Left lung (tissue), 4 donors: ENCODE measurements at regions not wholly inside any gene's neighbourhood (a gene's known extent, or its start where the extent isn't known, plus 50 kb on each side); places are given as distances from the start of the nearest gene placed in this dataset.

Experiments
- ATAC-seq: fragments of 200-7000 bp; cut with Tn5 transposase; one replicate; pipeline ENCODE4 v1.9.1; 2020; ENCODE audit warnings: moderate library complexity
- DNase-seq, 4 donors: peaks; one replicate each; pipeline ENCODE4 v3.0.0-alpha.2; 2013 to 2020
- H3K27ac ChIP-seq, 2 donors: fragments of 200-600 bp; sonication (generic) in 1 of 2; one replicate each; pipeline versions ENCODE4 v1.5.0 to v1.8.0; 2020 to 2021
- H3K27me3 ChIP-seq, 2 donors: fragments of 200-600 bp; sonication (generic) in 1 of 2; one replicate each; pipeline versions ENCODE4 v1.5.0 to v1.8.0; 2020 to 2021
- H3K36me3 ChIP-seq, 2 donors: fragments of 200-600 bp; sonication (generic) in 1 of 2; one replicate each; pipeline versions ENCODE4 v1.5.0 to v1.8.0; 2020 to 2021
- H3K4me1 ChIP-seq, 2 donors: fragments of 200-600 bp; one replicate each; pipeline ENCODE4 v1.8.0; 2021
- H3K4me3 ChIP-seq, 2 donors: fragments of 200-600 bp; sonication (generic) in 1 of 2; one replicate each; pipeline versions ENCODE4 v1.5.0 to v1.8.0; 2020 to 2021; ENCODE audit warnings: mild to moderate bottlenecking in 1 of 2
- H3K9me3 ChIP-seq, 2 donors: fragments of 200-600 bp; sonication (generic) in 1 of 2; one replicate each; pipeline versions ENCODE4 v1.5.0 to v1.8.0; 2020 to 2021
- CTCF ChIP-seq, 2 donors: fragments of 200-600 bp; sonication (generic) in 1 of 2; IDR thresholded peaks; one replicate each; pipeline versions ENCODE4 v1.5.0 to v1.8.0; 2021; ENCODE audit warnings: antibody characterized with exemption in 2 of 2
- intact Hi-C, 2 donors: fragments of 100-400 bp; cut with DNase I; formaldehyde crosslinking; loops; one replicate each; pipeline versions ENCODE4 v1.11.2 to v1.14.2; 2022
- donor health status: DM: no; HTN: yes; CAD: no.
- donor health status: DM: no; HTN: no; CAD: no.

- ATAC-seq (no peak), DNase-seq (no peak)
- no peaks in the 10 kb centered on the region for H3K36me3 ChIP-seq
- H3K4me1 ChIP-seq, result no peaks in the 10 kb centered on the region
- no peak for TF ChIP-seq CTCF (IDR thresholded peaks at IDR 0.05)
- H3K27ac ChIP-seq, result no peak overlapping the region
- peaks cover 0 to 6% of the 10 kb centered on the region in 2 donors for H3K27me3 ChIP-seq
- no peaks in the 10 kb centered on the region for H3K9me3 ChIP-seq
- H3K4me3 ChIP-seq, result no peak overlapping the region
- intact Hi-C loops, result no loop called here
These were observed 54.8 kb upstream of the EXOC4 start for GRCh38 chr7:133197972-133198544.

GRCh38 chr7:133199831-133200230 lies 53.0 kb upstream of the EXOC4 start:
- TF ChIP-seq CTCF (IDR thresholded peaks at IDR 0.05), result no peak
- no peaks in the 10 kb centered on the region for H3K36me3 ChIP-seq
- ATAC-seq, result no peak
- peaks cover 0 to 6% of the 10 kb centered on the region in 2 donors for H3K27me3 ChIP-seq
- no peak for DNase-seq
- no peak overlapping the region for H3K4me3 ChIP-seq
- intact Hi-C loops, result no loop called here
- no peaks in the 10 kb centered on the region for H3K4me1 ChIP-seq
- H3K9me3 ChIP-seq, result no peaks in the 10 kb centered on the region
- no peak overlapping the region for H3K27ac ChIP-seq

- Histone ChIP-seq H3K4me3 (no peak overlapping the region), H3K27me3 (peaks cover 0 to 6% of the 10 kb centered on the region in 2 donors), H3K4me1 (no peaks in the 10 kb centered on the region), H3K9me3 (no peaks in the 10 kb centered on the region), H3K27ac (no peak overlapping the region), H3K36me3 (no peaks in the 10 kb centered on the region)
- no peak for ATAC-seq
- TF ChIP-seq CTCF (IDR thresholded peaks at IDR 0.05), result no peak
- intact Hi-C loops, result no loop called here
- DNase-seq, result no peak
These were observed 51.4 kb upstream of the EXOC4 start for GRCh38 chr7:133201470-133201869.

- intact Hi-C loops, result no loop called here
- Histone ChIP-seq H3K4me3 (no peak overlapping the region), H3K27me3 (peaks cover 0 to 2% of the 10 kb centered on the region in 2 donors), H3K4me1 (no peaks in the 10 kb centered on the region), H3K9me3 (no peaks in the 10 kb centered on the region), H3K36me3 (no peaks in the 10 kb centered on the region), H3K27ac (no peak overlapping the region)
- ATAC-seq (no peak), DNase-seq (no peak)
- TF ChIP-seq CTCF (IDR thresholded peaks at IDR 0.05), result no peak
These were observed 49.9 kb upstream of the EXOC4 start for GRCh38 chr7:133202942-133203341.
